GM19043 (cell line): ENCODE measurements at regions not wholly inside any gene's neighbourhood (a gene's known extent, or its start where the extent isn't known, plus 50 kb on each side); places are given as distances from the start of the nearest gene placed in this dataset.
"Not testable (repeated sequence)": the region's sequence is repeated elsewhere in the genome, so short reads cannot be mapped to it uniquely, and the experiment has no call there.

ENCODE experiments used
- ATAC-seq: cut with Tn5 transposase; IDR thresholded peaks from one replicate; pipeline ENCODE4 v1.9.1; 2021; ENCODE audit warnings: low read depth; ENCODE audit not compliant: unreplicated experiment

GRCh38 chr9:82750411-82750913, 312.5 kb downstream of the RASEF start:
- no peak for ATAC-seq

- no peak for ATAC-seq
Measured at GRCh38 chr9:82757924-82758323, 305.0 kb downstream of the RASEF start.

DNA sequence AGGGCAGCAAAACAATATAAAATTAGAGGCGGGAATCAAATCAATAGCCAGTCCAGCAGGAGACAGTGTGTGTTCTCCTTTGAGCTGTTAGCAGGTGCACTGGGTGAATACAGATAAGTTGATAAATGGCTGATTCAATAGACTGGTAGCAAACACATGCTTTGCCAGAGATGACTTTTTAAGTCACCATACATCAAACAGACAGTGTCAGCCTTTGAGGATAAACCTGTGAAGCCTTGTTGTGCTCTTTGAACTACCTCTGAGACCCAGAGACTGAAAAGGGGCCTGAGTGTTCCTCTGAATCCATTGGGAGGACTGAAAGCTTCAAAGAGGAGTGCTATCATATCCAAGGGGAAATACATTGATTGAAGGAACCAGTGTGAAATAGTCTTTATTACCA, 301.9 kb downstream of the RASEF start:
- no peak for ATAC-seq

DNA sequence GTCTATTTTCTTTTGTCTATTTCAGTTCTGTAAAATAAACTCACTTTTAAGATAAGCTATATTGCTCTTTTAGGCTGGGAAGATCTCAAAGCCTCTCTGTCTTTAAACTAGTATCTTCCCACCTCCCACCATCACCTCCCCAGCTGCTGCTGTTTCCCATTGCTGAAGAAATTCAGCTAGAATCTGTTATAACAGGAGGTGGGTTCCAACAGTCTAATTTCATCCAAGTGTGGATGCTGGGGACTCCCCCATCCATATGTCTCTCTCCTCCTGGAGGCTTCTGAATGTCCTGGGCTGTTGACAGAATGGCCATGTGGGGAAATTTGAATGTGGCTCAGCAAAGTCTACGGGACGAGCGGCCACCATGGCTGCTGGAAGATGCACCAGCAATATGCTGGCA, 301.0 kb downstream of the RASEF start:
- no peak for ATAC-seq

GRCh38 chr9:82763656-82764055, 299.3 kb downstream of the RASEF start:
- ATAC-seq, result no peak

DNA sequence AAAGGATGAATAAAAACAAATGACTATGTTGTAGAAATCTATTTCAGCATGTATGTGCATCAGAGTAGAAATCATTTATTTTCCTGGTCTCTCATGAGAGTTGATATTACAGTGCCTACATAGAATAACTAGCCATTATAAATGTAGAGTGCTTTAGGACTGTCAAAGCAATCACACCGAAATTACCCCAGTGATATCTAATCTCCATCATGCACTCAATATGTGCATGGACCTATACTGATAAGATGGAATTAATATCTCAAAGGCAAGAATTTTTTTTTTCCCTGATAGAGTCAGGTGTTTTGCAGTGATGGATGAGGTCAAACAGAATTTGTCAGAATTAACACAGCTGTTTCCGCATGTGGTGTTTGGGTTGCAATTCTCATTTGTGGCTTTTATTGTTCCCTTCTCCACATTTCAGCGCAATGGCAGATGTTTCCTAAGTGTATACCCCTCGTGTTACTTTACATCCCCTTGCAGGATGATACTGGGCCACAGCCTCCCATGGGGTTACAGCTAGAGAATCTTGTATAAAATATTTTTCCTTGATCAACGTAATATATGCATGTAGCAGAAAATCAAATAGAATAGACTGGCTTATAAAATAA, 298.8 kb downstream of the RASEF start:
- ATAC-seq, result no peak

DNA sequence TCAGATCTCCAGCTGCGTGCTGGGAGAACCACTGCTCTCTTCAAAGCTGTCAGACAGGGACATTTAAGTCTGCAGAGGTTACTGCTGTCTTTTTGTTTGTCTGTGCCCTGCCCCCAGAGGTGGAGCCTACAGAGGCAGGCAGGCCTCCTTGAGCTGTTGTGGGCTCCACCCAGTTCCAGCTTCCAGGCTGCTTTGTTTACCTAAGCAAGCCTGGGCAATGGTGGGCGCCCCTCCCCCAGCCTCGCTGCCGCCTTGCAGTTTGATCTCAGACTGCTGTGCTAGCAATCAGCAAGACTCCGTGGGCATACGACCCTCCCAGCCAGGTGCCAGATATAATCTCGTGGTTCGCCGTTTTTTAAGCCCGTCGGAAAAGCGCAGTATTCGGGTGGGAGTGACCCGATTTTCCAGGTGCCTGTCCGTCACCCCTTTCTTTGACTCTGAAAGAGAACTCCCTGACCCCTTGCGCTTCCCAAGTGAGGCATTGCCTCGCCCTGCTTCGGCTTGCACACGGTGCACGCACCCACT, 288.2 kb downstream of the RASEF start:
- not testable (repeated sequence) for ATAC-seq

- ATAC-seq, result no peak
Measured at GRCh38 chr9:82776508-82776907, 286.4 kb downstream of the RASEF start.

- no peak for ATAC-seq
Measured at GRCh38 chr9:82777366-82777765, 285.6 kb downstream of the RASEF start.

DNA sequence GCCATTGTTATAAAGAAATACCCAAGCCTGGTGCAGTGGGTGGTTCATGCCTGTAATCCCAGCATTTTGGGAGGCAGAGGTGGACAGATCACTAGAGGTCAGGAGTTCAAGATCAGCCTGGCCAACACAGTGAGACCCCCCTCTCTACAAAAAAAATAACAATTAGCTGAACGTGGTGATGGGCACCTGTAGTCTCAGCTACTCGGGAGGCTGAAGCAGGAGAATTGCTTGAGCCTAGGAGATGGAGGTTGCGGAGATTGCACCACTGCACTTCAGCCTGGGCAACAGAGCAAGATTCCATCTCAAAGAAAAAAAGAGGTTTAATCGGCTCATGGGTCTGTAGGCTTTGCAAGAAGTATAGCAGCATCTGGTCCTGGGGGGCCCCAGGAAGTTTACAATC, 284.0 kb downstream of the RASEF start:
- ATAC-seq, result not testable (repeated sequence)

DNA sequence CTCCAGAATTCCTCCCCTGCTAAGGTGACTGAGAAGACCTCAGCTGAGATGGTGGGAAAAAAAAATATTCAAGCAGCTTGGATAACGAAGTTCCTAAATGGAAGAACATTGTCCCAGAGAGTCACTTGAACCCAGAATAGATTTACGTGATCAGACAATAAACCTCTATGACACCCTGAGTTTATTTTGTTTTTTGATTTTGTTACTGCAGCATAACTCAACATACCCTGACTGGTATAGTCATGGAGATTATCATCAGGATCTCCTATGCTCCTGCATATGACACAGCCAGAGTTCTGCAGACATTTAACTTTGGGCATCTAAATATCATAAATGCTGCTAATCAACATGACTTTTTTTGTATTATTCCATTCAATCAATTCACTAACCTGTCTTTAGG, 282.9 kb downstream of the RASEF start:
- ATAC-seq, result no peak

GRCh38 chr9:82781921-82782392, 281.0 kb downstream of the RASEF start:
- ATAC-seq, result no peak

DNA sequence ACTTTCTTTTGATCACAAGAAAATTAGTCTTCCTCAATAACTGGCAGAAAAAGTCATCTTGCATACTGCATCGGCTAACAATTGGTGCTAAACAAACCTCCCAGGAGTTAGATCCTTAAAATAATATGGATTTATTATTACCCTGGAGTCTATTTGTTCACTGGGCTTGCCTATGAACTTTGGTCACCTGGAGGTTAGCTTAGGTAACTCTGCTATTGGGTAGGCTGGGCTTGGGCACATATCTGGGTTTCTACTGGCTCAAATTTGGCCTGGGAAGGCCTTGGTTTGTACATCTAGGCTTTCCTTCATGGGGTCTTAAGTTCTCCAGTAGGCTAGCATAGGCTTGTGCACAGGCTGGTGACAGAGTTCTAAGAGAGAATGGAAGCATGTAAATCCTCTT, 279.9 kb downstream of the RASEF start:
- no peak for ATAC-seq

GRCh38 chr9:82784589-82784988, 278.4 kb downstream of the RASEF start:
- ATAC-seq, result no peak

- ATAC-seq, result no peak
Measured at GRCh38 chr9:82789155-82789824, 273.7 kb downstream of the RASEF start.

DNA sequence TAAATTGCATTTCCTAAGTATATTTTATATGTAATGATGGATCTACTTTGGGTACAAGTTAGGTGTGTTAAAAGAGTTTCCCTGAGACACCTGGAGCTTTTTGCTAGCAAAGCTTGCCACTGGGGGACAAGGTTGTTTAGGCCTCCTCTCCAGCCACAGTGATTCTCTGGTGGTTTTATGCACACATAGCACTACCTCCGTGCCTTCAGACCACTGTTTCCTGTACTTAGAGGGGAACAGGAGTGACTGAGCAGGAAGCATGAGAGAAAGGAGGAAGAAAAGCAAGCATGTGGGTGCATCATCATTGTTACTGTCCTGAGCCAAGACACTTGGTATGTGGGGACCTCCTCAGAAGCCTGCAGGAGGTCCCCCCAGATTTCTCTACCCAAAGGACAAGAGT, 272.1 kb downstream of the RASEF start:
- no peak for ATAC-seq

DNA sequence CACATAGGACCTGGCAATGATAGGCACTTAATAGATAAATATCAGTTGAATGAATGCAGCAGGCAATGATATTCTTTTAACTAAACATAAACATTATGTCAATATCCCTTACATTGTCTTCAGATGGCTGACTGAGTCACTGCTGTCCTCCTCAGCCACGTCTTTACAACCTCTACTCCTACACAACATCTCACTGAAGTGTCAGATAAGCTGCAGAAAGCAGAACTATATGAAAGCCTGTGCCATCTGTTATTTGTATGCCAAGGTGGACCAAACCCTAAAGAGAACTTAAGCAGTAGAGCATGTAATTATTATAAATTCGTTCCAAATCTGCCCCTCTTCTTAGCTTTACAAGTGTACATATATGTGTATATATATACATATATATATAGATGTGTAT, 271.2 kb downstream of the RASEF start:
- ATAC-seq, result no peak

DNA sequence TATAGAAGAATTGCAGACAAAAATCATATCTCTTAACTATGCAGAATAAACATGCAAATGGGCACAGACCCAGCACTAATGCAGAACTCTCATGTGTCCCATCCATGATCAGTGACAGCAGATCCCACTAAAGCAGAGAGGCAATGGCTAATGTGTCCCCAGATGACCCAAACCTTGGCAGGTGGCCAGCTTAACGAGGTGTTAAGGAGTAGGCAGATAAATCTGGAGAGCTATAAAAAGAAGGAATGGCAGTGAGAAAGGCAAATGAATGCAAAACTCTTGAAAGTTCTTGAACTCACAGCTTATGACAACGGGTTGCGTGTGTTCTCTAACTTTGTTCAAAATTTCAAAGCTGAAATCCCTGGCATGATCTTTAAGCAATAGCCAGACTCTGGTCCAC, 265.4 kb downstream of the RASEF start:
- ATAC-seq, result no peak

GRCh38 chr9:82799286-82799685, 263.7 kb downstream of the RASEF start:
- ATAC-seq, result no peak

- ATAC-seq, result no peak
Measured at GRCh38 chr9:82805027-82805426, 257.9 kb downstream of the RASEF start.

- no peak for ATAC-seq
Measured at GRCh38 chr9:82808478-82808877, 254.5 kb downstream of the RASEF start.

DNA sequence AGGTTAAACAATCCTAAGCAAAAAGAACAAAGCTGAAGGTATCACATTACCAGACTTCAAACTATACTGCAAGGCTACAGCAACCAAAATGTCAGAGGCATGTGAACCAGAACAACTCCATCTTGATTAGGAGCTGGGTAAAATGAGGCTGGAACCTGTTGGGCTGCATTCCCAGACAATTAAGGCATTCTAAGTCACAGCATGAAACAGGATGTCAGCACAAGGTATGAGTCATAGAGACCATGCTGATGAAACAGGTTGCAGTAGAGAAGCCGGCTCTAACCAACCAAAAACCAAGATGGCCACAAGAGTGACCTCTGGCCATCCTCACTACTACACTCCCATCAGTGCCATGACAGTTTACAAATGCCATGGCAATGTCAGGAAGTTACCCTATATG, 252.0 kb downstream of the RASEF start:
- no peak for ATAC-seq
